ENCODE measurements at regions not wholly inside any gene's neighbourhood (a gene's known extent, or its start where the extent isn't known, plus 50 kb on each side); places are given as distances from the start of the nearest gene placed in this dataset.
"Not testable (repeated sequence)": the region's sequence is repeated elsewhere in the genome, so short reads cannot be mapped to it uniquely, and the experiment has no call there.

DNA sequence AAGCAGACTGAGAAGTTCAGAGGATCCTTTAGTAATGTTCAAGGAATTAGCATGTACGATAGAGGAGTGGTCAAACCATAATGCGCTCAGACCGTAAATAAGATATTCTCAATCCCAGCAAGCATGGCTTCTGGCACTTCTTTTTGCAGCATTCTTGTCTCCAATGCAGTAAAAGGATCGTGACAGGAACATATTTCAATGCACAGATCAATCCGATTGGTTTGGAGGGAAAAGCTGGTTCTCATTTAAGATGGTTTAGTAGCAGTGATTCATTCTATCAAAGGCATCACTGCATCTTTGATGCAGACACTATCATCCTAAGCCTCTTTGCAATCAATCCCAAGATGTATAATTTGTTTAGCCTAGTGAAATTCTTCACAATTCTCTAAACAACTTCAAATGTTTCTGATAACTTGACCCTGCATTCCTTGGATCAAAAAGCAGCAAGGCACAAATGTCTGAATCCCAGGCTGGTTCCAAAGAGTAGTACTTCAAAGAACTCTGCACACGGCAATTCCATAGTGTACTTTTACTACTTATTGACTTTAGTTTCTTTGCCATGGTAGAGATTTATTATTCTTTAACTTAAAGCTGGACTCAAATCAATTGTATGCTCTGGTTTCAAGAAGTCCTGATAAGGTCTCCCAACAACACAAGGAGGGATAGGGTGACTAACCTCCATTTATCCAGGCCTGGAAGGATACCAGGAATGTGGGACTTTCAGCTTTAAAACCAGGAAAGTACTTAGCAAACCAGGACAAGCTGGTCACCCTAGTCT, 96.8 kb upstream of the MDM1 start:
- Mint-ChIP-seq H3K27me3 (no peaks in the 10 kb centered on the region), H3K4me1 (peaks cover 5% of the 10 kb centered on the region), H3K4me3 (no peak overlapping the region), H3K9me3 (peaks cover 5% of the 10 kb centered on the region), H3K36me3 (ENCODE audit: insufficient read depth) (peaks cover 4% of the 10 kb centered on the region), H3K27ac (ENCODE audit: low read depth) (no peak overlapping the region)
- ATAC-seq (replicated peaks; ENCODE audit: extremely low read depth, poor library complexity, severe bottlenecking): no peak
- no peak for DNase-seq (ENCODE audit: low spot score in 2 of 2)

DNA sequence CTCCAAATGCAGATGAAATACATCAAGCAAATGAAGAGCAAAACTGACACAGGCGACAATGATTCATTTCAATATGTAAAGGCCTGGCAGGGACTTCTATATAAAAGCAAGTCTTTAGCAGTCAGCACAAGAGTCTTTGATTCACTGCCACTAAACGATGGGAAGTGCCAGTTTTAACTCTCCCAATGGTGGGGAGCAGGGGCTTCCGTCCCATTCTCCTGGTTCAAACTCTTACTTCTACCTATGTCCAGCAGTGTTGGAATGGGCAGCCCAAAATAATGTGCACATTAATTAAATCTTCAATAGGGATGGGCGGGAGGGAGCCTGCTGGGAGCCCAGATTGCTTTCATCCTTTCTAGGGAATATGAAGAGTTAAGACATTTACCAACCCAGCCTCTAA, 97.5 kb upstream of the MDM1 start:
- no peak for DNase-seq (ENCODE audit: low spot score in 2 of 2)
- no peak overlapping the region for H3K4me3 Mint-ChIP-seq
- no peaks in the 10 kb centered on the region for H3K27me3 Mint-ChIP-seq
- peaks cover 5% of the 10 kb centered on the region for H3K9me3 Mint-ChIP-seq
- peaks cover 5% of the 10 kb centered on the region for H3K4me1 Mint-ChIP-seq
- no peak overlapping the region for H3K27ac Mint-ChIP-seq (ENCODE audit: low read depth)
- peaks cover 4% of the 10 kb centered on the region for H3K36me3 Mint-ChIP-seq (ENCODE audit: insufficient read depth)
- ATAC-seq (replicated peaks; ENCODE audit: extremely low read depth, poor library complexity, severe bottlenecking): no peak

- H3K4me1 Mint-ChIP-seq: peaks cover 11% of the 10 kb centered on the region
- no peaks in the 10 kb centered on the region for H3K27me3 Mint-ChIP-seq
- no peak overlapping the region for H3K27ac Mint-ChIP-seq (ENCODE audit: low read depth)
- no peaks in the 10 kb centered on the region for H3K9me3 Mint-ChIP-seq
- H3K36me3 Mint-ChIP-seq (ENCODE audit: insufficient read depth): peaks cover 9% of the 10 kb centered on the region
- no peak for ATAC-seq (replicated peaks; ENCODE audit: extremely low read depth, poor library complexity, severe bottlenecking)
- DNase-seq (ENCODE audit: low spot score in 2 of 2): no peak
- no peak overlapping the region for H3K4me3 Mint-ChIP-seq
Measured at GRCh38 chr12:68431786-68432185, 99.6 kb upstream of the MDM1 start.

DNA sequence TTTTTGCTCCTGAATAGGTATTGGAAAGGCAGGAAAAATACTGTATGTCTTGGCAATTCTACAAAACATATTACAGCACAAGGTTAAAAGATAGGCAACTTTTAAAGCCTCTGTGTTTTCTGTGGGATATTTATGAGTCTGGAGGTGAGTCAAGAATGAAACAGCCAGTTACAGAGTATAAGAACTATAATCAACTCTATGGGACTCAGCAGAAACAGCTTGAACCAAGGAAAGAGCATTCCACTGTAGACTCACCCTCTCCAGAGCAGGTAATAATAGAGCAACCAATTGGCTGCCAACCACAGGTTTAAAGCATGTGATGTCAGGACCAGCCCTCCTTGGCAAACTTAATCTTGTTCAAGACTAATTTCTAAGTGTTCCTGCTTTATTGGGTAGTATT, 100.5 kb upstream of the MDM1 start:
- no peak overlapping the region for H3K4me3 Mint-ChIP-seq
- H3K36me3 Mint-ChIP-seq (ENCODE audit: insufficient read depth): peaks cover 9% of the 10 kb centered on the region
- no peak for ATAC-seq (replicated peaks; ENCODE audit: extremely low read depth, poor library complexity, severe bottlenecking)
- H3K4me1 Mint-ChIP-seq: peaks cover 11% of the 10 kb centered on the region
- DNase-seq (ENCODE audit: low spot score in 2 of 2): no peak
- H3K27ac Mint-ChIP-seq (ENCODE audit: low read depth): no peak overlapping the region
- H3K9me3 Mint-ChIP-seq: no peaks in the 10 kb centered on the region
- H3K27me3 Mint-ChIP-seq: no peaks in the 10 kb centered on the region

DNA sequence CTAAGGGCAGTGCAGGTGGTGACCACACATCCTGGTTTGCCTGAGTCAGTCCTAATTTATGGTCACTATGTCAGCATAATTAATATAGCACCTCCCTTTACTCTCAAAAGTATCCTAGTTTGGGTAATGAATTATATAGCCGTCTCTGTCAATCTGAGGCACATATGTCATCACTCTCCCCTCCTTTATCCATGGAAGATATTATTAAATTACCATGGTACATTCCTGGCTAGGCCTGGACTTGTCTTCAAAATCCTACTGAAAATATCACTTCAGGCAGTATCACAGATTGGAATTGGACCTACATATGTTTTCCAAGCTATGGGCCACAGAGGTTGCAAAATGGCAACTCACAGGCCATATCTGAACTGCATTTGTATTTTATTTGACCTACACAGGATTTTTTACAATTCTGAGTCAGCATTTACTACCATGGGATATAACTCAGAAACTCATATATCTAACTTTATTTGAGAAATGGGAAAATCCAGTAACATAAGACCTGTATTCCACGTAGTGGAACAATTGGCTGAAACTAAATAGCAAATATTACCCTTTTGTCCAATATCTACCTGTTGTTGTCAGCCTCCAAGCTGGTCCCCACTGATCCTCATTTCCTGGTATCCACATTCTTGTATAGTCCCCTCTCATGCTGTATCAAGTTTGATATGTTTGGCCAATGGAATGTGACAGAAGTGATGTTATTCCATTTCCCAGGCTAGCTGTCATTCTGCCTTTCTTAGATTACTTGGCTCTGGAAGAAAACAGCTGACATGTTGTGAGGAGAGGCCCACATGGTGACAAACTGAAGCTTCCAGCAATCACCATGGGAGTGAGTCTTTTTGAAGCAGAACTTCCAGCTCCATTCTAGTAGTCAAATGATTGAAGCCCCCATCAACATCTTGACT, 102.5 kb upstream of the MDM1 start:
- peak overlapping the region; percentile 18 for H3K27ac Mint-ChIP-seq (ENCODE audit: low read depth)
- no peaks in the 10 kb centered on the region for H3K9me3 Mint-ChIP-seq
- H3K27me3 Mint-ChIP-seq: no peaks in the 10 kb centered on the region
- peaks cover 16% of the 10 kb centered on the region for H3K4me1 Mint-ChIP-seq
- H3K4me3 Mint-ChIP-seq: no peak overlapping the region
- DNase-seq (ENCODE audit: low spot score in 2 of 2): no peak
- ATAC-seq (replicated peaks; ENCODE audit: extremely low read depth, poor library complexity, severe bottlenecking): no peak
- H3K36me3 Mint-ChIP-seq (ENCODE audit: insufficient read depth): peaks cover 9% of the 10 kb centered on the region

DNA sequence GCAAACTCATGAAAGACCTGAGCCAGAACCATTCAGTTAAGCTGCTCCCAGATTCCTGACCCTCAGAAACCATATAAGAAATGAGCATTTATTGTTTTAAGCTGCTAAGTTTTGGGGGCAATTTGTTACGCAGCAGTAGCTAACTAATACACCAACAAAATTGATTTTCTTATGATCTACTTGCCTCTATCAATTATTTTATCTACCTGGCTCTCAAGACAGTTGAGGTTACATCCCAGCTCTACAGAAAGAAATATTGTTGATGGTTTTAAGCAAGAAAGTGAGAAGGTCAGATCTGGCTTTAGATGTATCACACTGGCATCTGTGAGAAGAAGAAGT, 103.1 kb upstream of the MDM1 start:
- peaks cover 9% of the 10 kb centered on the region for H3K36me3 Mint-ChIP-seq (ENCODE audit: insufficient read depth)
- H3K9me3 Mint-ChIP-seq: no peaks in the 10 kb centered on the region
- H3K27ac Mint-ChIP-seq (ENCODE audit: low read depth): no peak overlapping the region
- no peak for ATAC-seq (replicated peaks; ENCODE audit: extremely low read depth, poor library complexity, severe bottlenecking)
- no peak overlapping the region for H3K4me3 Mint-ChIP-seq
- no peak for DNase-seq (ENCODE audit: low spot score in 2 of 2)
- H3K27me3 Mint-ChIP-seq: no peaks in the 10 kb centered on the region
- peaks cover 22% of the 10 kb centered on the region for H3K4me1 Mint-ChIP-seq

- DNase-seq (ENCODE audit: low spot score in 2 of 2) (no peak), ATAC-seq (replicated peaks; ENCODE audit: extremely low read depth, poor library complexity, severe bottlenecking) (no peak)
- H3K9me3 Mint-ChIP-seq: no peaks in the 10 kb centered on the region
- peak overlapping the region; percentile 60 for H3K27ac Mint-ChIP-seq (ENCODE audit: low read depth)
- H3K4me3 Mint-ChIP-seq: no peak overlapping the region
- no peaks in the 10 kb centered on the region for H3K27me3 Mint-ChIP-seq
- peaks cover 9% of the 10 kb centered on the region for H3K36me3 Mint-ChIP-seq (ENCODE audit: insufficient read depth)
- H3K4me1 Mint-ChIP-seq: peaks cover 22% of the 10 kb centered on the region
Measured at GRCh38 chr12:68435816-68436215, 103.7 kb upstream of the MDM1 start.

DNA sequence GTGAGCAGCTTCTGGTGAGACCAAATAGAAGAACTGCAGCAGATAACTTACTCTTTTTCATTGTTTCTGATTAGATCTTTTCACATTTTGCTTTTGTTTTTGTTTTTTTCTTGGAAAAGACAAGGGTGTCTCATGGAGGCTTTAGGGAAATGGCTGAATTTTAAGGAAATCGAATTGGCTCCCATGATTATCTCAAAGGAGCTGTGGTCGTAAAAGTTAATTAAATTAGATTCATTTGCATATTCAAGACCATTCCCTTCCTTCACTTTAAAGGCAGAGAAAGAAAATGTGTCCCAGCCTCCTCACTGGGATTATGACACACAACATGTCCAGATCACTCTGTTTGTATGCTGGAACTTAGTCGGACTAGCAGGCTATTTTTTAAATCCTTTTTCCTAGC, 106.4 kb upstream of the MDM1 start:
- Mint-ChIP-seq H3K9me3 (peaks cover 2% of the 10 kb centered on the region), H3K36me3 (ENCODE audit: insufficient read depth) (peaks cover 7% of the 10 kb centered on the region), H3K27me3 (no peaks in the 10 kb centered on the region), H3K4me1 (peaks cover 41% of the 10 kb centered on the region), H3K27ac (ENCODE audit: low read depth) (no peak overlapping the region), H3K4me3 (no peak overlapping the region)
- DNase-seq (ENCODE audit: low spot score in 2 of 2) (no peak), ATAC-seq (replicated peaks; ENCODE audit: extremely low read depth, poor library complexity, severe bottlenecking) (no peak)

DNA sequence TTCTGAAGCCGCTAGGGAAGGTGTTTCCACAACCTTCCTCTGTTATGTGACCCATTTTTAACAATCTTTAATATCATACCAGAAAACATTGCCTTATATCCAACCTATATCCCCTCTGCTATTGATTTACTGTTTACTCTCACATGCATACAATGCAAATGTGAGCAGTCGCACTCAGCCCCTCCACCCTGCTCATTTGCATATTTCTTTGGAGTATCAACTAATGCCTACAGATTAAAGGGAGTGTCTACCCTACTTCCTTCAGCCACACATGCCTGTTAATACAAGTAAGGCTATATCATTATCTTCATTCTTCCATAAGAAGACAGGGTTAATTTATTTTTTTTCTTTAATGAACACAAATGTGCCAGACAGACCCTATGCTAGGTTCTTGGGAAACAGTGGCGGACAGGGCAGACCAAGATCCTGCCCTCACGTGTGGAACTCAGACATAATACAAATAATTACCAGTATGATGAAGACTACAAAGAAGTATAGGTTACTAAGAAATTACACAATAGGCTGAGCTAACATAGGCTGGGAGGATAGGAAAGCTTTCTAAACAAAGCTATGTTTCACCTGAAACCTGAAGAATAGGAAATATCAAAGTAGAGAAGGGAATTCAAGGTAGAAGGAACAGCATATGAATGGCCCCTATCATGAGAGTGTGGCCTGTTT, 107.3 kb upstream of the MDM1 start:
- no peaks in the 10 kb centered on the region for H3K27me3 Mint-ChIP-seq

DNA sequence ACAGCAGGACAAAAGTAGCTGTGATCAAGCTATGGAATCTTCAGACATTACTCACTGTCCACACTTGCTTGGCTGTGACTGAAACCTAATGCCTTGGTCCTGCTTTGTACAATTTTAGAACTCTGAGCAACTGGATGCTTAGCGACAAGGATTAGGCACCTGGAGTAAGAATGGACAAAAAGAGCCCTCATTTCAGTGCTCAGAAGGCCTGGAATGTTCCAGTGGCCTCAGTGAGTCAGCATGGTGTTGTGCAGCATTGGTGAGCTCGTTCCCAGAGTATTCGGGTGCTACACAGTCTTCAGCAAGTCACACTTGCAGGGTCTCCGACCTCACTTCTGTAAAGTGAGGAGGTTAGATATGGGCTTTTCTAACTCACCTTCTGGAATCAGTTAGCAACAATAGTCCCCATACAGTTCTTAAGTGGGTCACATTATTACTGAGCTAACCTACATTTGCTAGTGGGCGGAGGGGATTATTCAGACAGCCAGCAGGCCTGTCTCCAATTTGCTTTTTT, 108.0 kb upstream of the MDM1 start:
- peaks cover 7% of the 10 kb centered on the region for H3K36me3 Mint-ChIP-seq (ENCODE audit: insufficient read depth)
- peaks cover 9% of the 10 kb centered on the region for H3K9me3 Mint-ChIP-seq
- DNase-seq (ENCODE audit: low spot score in 2 of 2) (no peak), ATAC-seq (replicated peaks; ENCODE audit: extremely low read depth, poor library complexity, severe bottlenecking) (no peak)
- peaks cover 57% of the 10 kb centered on the region for H3K4me1 Mint-ChIP-seq
- H3K4me3 Mint-ChIP-seq: no peak overlapping the region
- no peak overlapping the region for H3K27ac Mint-ChIP-seq (ENCODE audit: low read depth)
- no peaks in the 10 kb centered on the region for H3K27me3 Mint-ChIP-seq

More for the DNA sequence above, 107.3 kb upstream of the MDM1 start:
- ATAC-seq (replicated peaks; ENCODE audit: extremely low read depth, poor library complexity, severe bottlenecking): no peak
- no peak for DNase-seq (ENCODE audit: low spot score in 2 of 2)
- peaks cover 9% of the 10 kb centered on the region for H3K9me3 Mint-ChIP-seq
- H3K27ac Mint-ChIP-seq (ENCODE audit: low read depth): no peak overlapping the region
- no peak overlapping the region for H3K4me3 Mint-ChIP-seq
- H3K4me1 Mint-ChIP-seq: peaks cover 50% of the 10 kb centered on the region
- peaks cover 7% of the 10 kb centered on the region for H3K36me3 Mint-ChIP-seq (ENCODE audit: insufficient read depth)

DNA sequence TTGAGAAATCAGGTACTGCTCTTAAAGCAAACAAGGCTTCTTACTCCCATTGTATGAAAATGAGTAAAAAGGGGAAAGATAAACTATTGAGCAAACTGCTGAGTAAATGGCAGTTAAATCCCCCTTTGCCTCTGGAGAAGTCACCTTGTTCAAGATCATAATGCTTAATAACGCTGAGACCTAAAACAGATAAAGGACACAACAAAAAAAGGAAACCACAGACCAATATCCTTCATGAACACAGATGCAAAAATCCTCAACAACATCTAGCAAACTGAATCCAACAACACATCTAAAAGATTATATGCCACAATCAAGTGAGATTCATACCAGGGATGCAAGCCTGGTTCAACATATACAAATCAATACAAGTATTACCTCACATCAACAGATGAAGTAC, 109.0 kb upstream of the MDM1 start:
- peak overlapping the region; percentile 75 for H3K27ac Mint-ChIP-seq (ENCODE audit: low read depth)

DNA sequence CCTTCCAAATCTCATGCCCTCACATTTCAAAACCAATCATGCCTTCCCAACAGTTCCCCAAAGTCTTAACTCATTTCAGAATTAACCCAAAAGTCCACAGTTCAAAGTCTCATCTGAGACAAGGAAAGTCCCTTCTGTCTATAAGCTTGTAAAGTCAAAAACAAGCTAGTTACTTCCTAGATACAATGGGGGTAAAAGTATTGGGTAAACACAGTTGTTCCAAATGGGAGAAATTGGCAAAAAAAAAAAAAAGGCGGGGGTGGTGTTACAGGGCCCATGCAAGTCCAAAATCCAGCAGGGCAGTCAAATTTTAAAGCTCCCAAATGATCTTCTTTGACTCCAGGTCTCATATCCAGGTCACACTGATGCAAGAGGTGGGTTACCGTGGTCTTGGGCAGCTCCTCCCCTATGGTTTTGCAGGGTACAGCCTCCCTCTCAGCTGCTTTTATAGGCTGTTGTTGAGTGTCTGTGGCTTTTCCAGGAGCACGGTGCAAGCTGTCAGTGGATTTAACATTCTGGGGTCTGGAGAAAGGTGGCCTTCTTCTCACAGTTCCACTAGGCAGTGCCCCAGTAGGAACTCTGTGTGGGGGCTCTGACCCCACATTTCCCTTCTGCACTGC, 110.3 kb upstream of the MDM1 start:
- Mint-ChIP-seq H3K4me3 (peak overlapping the region; percentile 53), H3K4me1 (peaks cover 72% of the 10 kb centered on the region)
- not testable (repeated sequence) for H3K27ac Mint-ChIP-seq (ENCODE audit: low read depth); H3K9me3 Mint-ChIP-seq; H3K36me3 Mint-ChIP-seq (ENCODE audit: insufficient read depth); ATAC-seq (replicated peaks; ENCODE audit: extremely low read depth, poor library complexity, severe bottlenecking); H3K27me3 Mint-ChIP-seq; DNase-seq (ENCODE audit: low spot score in 2 of 2)

More for the DNA sequence above, 109.0 kb upstream of the MDM1 start:
- Mint-ChIP-seq H3K36me3 (ENCODE audit: insufficient read depth) (peaks cover 2% of the 10 kb centered on the region), H3K27me3 (no peaks in the 10 kb centered on the region), H3K4me3 (peak overlapping the region; percentile 53), H3K4me1 (peaks cover 62% of the 10 kb centered on the region), H3K9me3 (peaks cover 9% of the 10 kb centered on the region)
- ATAC-seq (replicated peaks; ENCODE audit: extremely low read depth, poor library complexity, severe bottlenecking) (no peak), DNase-seq (ENCODE audit: low spot score in 2 of 2) (no peak)
